SK-N-SH (cell line): ENCODE measurements at regions not wholly inside any gene's neighbourhood (a gene's known extent, or its start where the extent isn't known, plus 50 kb on each side); places are given as distances from the start of the nearest gene placed in this dataset.

ENCODE experiments used
- CTCF ChIA-PET: fragments of 300-600, 350-600 bp; formaldehyde crosslinking; extraction: SDS; loops from one replicate; lab custom pipeline; 2021; lab: Yijun Ruan, JAX
- POLR2A ChIA-PET: fragments of 350-600 bp; sonication (Branson Sonifier 250); formaldehyde crosslinking; extraction: SDS; loops from one replicate; lab custom pipeline; 2020; ENCODE audit warnings: antibody characterized with exemption, inconsistent platforms; lab: Yijun Ruan, JAX
- DNase-seq: peaks from one replicate; pipeline ENCODE4 v3.0.0; 2012
- H2AFZ ChIP-seq: fragments of 200-600 bp; sonication (generic); 2 replicates; pipeline ENCODE4 v1.8.1; 2016; ENCODE audit warnings: antibody characterized with exemption, mild to moderate bottlenecking, low read depth
- H3F3A ChIP-seq: fragments of 200-600 bp; sonication (generic); replicated peaks from 2 replicates; pipeline ENCODE3; 2016; ENCODE audit warnings: antibody characterized with exemption, mild to moderate bottlenecking; ENCODE audit not compliant: insufficient read depth
- H3K27ac ChIP-seq, 2 experiments: fragments of 200-500 bp in 1 of 2; fragments of 200-600 bp in 1 of 2; sonication (Bioruptor generic) in 1 of 2; sonication (generic), shearing (Covaris generic) in 1 of 2; 2 replicates each; pipeline versions ENCODE4 v1.5.1 to v1.6.1; 2014 to 2016; ENCODE audit warnings: low read depth in 2 of 2, inconsistent platforms in 1 of 2, low read length in 1 of 2, mild to moderate bottlenecking in 1 of 2, mixed read lengths in 1 of 2
- H3K27me3 ChIP-seq: fragments of 200-600 bp; sonication (generic), shearing (Covaris generic); 2 replicates; pipeline ENCODE4 v1.6.1; 2016; ENCODE audit warnings: mixed run types; ENCODE audit not compliant: insufficient read depth
- H3K36me3 ChIP-seq, 2 experiments: fragments of 200-500 bp in 1 of 2; fragments of 200-600 bp in 1 of 2; sonication (Bioruptor generic) in 1 of 2; sonication (generic) in 1 of 2; replicated peaks in 1 of 2; 2 replicates each; pipeline versions ENCODE3 to v1.5.1; 2014 to 2016; ENCODE audit warnings: low read length in 1 of 2, mild to moderate bottlenecking in 1 of 2; ENCODE audit not compliant: insufficient read depth in 2 of 2, control insufficient read depth in 1 of 2
- H3K4me1 ChIP-seq, 2 experiments: fragments of 200-500 bp in 1 of 2; fragments of 200-600 bp in 1 of 2; sonication (Bioruptor generic) in 1 of 2; sonication (generic), shearing (Covaris generic) in 1 of 2; 2 replicates each; pipeline versions ENCODE4 v1.5.1 to v1.6.1; 2014 to 2016; ENCODE audit warnings: low read depth in 1 of 2, low read length in 1 of 2, mixed run types in 1 of 2; ENCODE audit not compliant: insufficient read depth in 2 of 2, control insufficient read depth in 1 of 2
- H3K4me2 ChIP-seq: fragments of 200-600 bp; sonication (generic), shearing (Covaris generic); 2 replicates; pipeline ENCODE4 v1.6.1; 2017; ENCODE audit warnings: mixed run types
- H3K4me3 ChIP-seq, 2 experiments: fragments of 200-500 bp in 1 of 2; fragments of 200-600 bp in 1 of 2; sonication (Bioruptor generic) in 1 of 2; sonication (generic), shearing (Covaris generic) in 1 of 2; 2 replicates each; pipeline versions ENCODE4 v1.5.1 to v1.8.1; 2014 to 2016; ENCODE audit warnings: low read depth in 2 of 2, inconsistent platforms in 1 of 2, low read length in 1 of 2, mild to moderate bottlenecking in 1 of 2, mixed read lengths in 1 of 2, moderate library complexity in 1 of 2
- H3K79me2 ChIP-seq: fragments of 200-600 bp; sonication (generic); 2 replicates; pipeline ENCODE4 v1.8.1; 2017; ENCODE audit warnings: mild to moderate bottlenecking; ENCODE audit not compliant: insufficient read depth
- H3K9ac ChIP-seq: fragments of 200-600 bp; sonication (generic); 2 replicates; pipeline ENCODE4 v1.6.1; 2017; ENCODE audit warnings: mixed run types
- H3K9me2 ChIP-seq: fragments of 200-600 bp; sonication (generic); 2 replicates; pipeline ENCODE4 v1.6.1; 2017; ENCODE audit warnings: mixed run types
- H3K9me3 ChIP-seq: fragments of 200-600 bp; sonication (generic); 2 replicates; pipeline ENCODE4 v1.6.1; 2017; ENCODE audit warnings: mixed run types, mild to moderate bottlenecking, moderate library complexity
- H4K20me1 ChIP-seq: fragments of 200-600 bp; sonication (generic); 2 replicates; pipeline ENCODE4 v1.6.1; 2017; ENCODE audit warnings: mild to moderate bottlenecking, mixed run types; ENCODE audit not compliant: insufficient read depth
- ELF1 ChIP-seq: IDR thresholded peaks from 2 replicates; pipeline ENCODE4 v1.4.0; 2012
- EP300 ChIP-seq, 2 experiments: IDR thresholded peaks; 2 replicates each; pipeline versions ENCODE4 v1.4.0 to v1.6.1; 2012; ENCODE audit warnings: borderline replicate concordance in 1 of 2, low read depth in 1 of 2, low read length in 1 of 2
- EZH2phosphoT487 ChIP-seq: fragments of 200-600 bp; sonication (generic); IDR thresholded peaks from 2 replicates; pipeline ENCODE4 v1.6.1; 2017; ENCODE audit warnings: low read depth, mixed run types, mild to moderate bottlenecking, antibody characterized with exemption, moderate library complexity, borderline replicate concordance
- FOSL2 ChIP-seq: IDR thresholded peaks from 2 replicates; pipeline ENCODE4 v1.4.0; 2012; ENCODE audit warnings: low read depth, mild to moderate bottlenecking, moderate library complexity, borderline replicate concordance
- FOXJ3 ChIP-seq: sonication (generic); formaldehyde crosslinking; IDR thresholded peaks from 2 replicates; pipeline ENCODE4 v1.5.1; 2020; ENCODE audit warnings: mild to moderate bottlenecking, missing genetic modification reagents
- GATA2 ChIP-seq: sonication (generic); formaldehyde crosslinking; IDR thresholded peaks from 2 replicates; pipeline ENCODE4 v1.5.0; 2020; ENCODE audit warnings: mild to moderate bottlenecking, missing genetic modification reagents
- MAX ChIP-seq: IDR thresholded peaks from 2 replicates; pipeline ENCODE4 v1.4.0; 2012; ENCODE audit warnings: low read depth
- MEF2A ChIP-seq: IDR thresholded peaks from 2 replicates; pipeline ENCODE4 v1.4.0; 2012; ENCODE audit warnings: low read depth, borderline replicate concordance
- MXI1 ChIP-seq: IDR thresholded peaks from 2 replicates; pipeline ENCODE4 v1.6.1; 2012; ENCODE audit warnings: mild to moderate bottlenecking, low read depth, low read length, improper control_type of control experiment
- NFIC ChIP-seq: IDR thresholded peaks from 2 replicates; pipeline ENCODE4 v1.4.0; 2012; ENCODE audit warnings: borderline replicate concordance
- NRF1 ChIP-seq: IDR thresholded peaks from 2 replicates; pipeline ENCODE4 v1.6.1; 2012; ENCODE audit warnings: low read depth, mild to moderate bottlenecking, low read length
- RAD21 ChIP-seq: IDR thresholded peaks from 2 replicates; pipeline ENCODE4 v1.6.1; 2012; ENCODE audit warnings: mild to moderate bottlenecking, low read length
- RFX5 ChIP-seq: IDR thresholded peaks from 2 replicates; pipeline ENCODE4 v1.6.1; 2012; ENCODE audit warnings: mild to moderate bottlenecking, improper control_type of control experiment, low read length
- RXRA ChIP-seq: IDR thresholded peaks from 2 replicates; pipeline ENCODE4 v1.4.0; 2012; ENCODE audit warnings: low read depth, mild to moderate bottlenecking, borderline replicate concordance
- SMC3 ChIP-seq: IDR thresholded peaks from 2 replicates; pipeline ENCODE4 v1.6.1; 2012; ENCODE audit warnings: low read depth, low read length, improper control_type of control experiment
- TAF1 ChIP-seq: IDR thresholded peaks from 2 replicates; pipeline ENCODE4 v1.6.1; 2012; ENCODE audit warnings: low read depth, mild to moderate bottlenecking, low read length, moderate library complexity, borderline replicate concordance
- TCF12 ChIP-seq: IDR thresholded peaks from 2 replicates; pipeline ENCODE4 v1.4.0; 2012
- USF1 ChIP-seq: IDR thresholded peaks from 2 replicates; pipeline ENCODE4 v1.4.0; 2012; ENCODE audit warnings: low read depth, borderline replicate concordance
- USF2 ChIP-seq: fragments of 150-350 bp; IDR thresholded peaks from 2 replicates; pipeline ENCODE4 v1.6.1; 2017; ENCODE audit warnings: antibody characterized with exemption, low read length, low read depth, borderline replicate concordance
- ZBTB33 ChIP-seq: IDR thresholded peaks from 2 replicates; pipeline ENCODE4 v1.4.0; 2012; ENCODE audit warnings: low read depth, borderline replicate concordance
- WGBS: methylation state at CpG from one replicate; pipeline ENCODE4 v1.1.6; 2017; ENCODE audit warnings: low lambda C conversion rate; 5-methylcytosine and 5-hydroxymethylcytosine counted together

- no peak for TF ChIP-seq RXRA
Observed at GRCh38 chr11:42243385-42243784, 783.9 kb upstream of the LRRC4C start (continued).

- Histone ChIP-seq H4K20me1 (no peaks in the 10 kb centered on the region), H3K4me3 (no peak overlapping the region), H3K4me2 (no peak overlapping the region), H3K79me2 (no peaks in the 10 kb centered on the region), H3K9me2 (no peaks in the 10 kb centered on the region), H3K4me1 (no peaks in the 10 kb centered on the region), H3F3A (no peaks in the 10 kb centered on the region), H3K27ac (no peak overlapping the region), H3K9me3 (no peaks in the 10 kb centered on the region), H2AFZ (no peak overlapping the region), H3K27me3 (no peaks in the 10 kb centered on the region), H3K36me3 (no peaks in the 10 kb centered on the region), H3K9ac (no peak overlapping the region)
- TF ChIP-seq ELF1 (no peak), TCF12 (no peak), USF1 (no peak), EZH2phosphoT487 (no peak), MAX (no peak), TAF1 (no peak), NFIC (no peak), USF2 (no peak), RFX5 (no peak), SMC3 (no peak), FOXJ3 (CRISPR knock-in tag) (no peak), RAD21 (no peak), GATA2 (CRISPR knock-in tag) (no peak), ZBTB33 (no peak), MXI1 (no peak), MEF2A (no peak), FOSL2 (no peak), NRF1 (no peak), EP300 (IDR thresholded peaks at IDR 0.05; ENCODE audit: borderline replicate concordance in 1 of 2, low read depth in 1 of 2, low read length in 1 of 2) (no peak)
- 46% methylated on average over 1 of the region's 1 CpG for WGBS
- POLR2A ChIA-PET = no interaction called here
- no peak for DNase-seq
- CTCF ChIA-PET = no interaction called here
Observed at GRCh38 chr11:42244376-42244775, 784.9 kb upstream of the LRRC4C start.
